CD4-positive, alpha-beta T cell treated with Interleukin-10 for 1 hour (primary cell): ENCODE measurements at regions not wholly inside any gene's neighbourhood (a gene's known extent, or its start where the extent isn't known, plus 50 kb on each side); places are given as distances from the start of the nearest gene placed in this dataset.

Experiments used
- DNase-seq: peaks from one replicate; pipeline ENCODE4 v3.0.0-alpha.2; 2020

DNA sequence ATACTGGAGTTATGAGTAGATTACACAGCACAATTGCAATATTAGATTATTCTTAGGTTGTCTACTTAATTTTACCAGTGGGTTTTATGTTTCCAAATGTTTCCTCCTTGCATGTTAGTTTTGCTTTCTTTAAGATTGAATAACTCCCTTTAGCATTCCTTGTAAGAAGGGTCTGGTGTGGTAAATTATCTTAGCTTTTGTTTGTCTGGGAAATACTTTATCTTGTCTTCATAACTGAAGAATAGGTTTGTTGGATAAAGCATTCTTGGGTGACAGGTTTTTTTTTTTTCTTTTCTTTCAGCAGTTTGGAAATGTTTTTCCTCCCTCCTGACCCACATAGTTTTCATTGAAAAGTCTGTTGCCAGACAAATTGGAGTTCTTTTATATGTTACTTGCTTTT, 531.1 kb downstream of the ANXA1 start:
- DNase-seq, result no peak

DNA sequence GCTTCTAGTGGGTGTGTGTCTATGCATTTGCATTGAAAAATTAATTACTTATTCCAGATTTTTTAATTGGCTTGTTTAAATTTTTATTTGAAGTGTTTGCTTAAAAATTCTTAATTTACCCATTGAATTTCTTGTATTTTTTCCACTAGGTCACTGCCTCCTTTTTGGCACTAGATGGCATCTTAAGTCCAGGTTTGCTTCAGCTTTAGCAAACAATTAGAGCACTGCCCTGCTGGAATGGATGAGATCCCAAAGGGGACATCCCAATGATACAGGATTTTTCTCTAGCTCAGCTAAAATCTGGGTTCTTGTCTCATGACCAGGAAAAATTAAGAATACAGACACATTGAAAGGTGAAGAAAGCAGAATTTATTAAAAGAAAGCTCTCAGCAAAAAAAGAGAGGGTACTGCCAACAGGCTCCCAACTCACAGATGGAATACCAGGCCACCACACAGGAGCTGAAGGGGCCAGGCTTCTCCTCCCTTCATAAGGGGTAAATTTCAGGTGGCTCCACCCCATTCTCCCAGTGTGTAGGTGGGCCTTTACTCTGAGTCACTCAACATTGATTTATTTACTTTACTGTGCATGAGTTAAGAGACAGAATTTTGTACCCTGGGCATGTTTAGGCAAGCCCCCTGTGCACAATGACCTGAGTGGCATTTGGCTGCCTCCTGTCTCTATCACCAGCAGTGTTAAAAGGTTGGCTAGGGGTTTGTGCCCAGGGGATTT, 532.4 kb downstream of the ANXA1 start:
- no peak for DNase-seq

DNA sequence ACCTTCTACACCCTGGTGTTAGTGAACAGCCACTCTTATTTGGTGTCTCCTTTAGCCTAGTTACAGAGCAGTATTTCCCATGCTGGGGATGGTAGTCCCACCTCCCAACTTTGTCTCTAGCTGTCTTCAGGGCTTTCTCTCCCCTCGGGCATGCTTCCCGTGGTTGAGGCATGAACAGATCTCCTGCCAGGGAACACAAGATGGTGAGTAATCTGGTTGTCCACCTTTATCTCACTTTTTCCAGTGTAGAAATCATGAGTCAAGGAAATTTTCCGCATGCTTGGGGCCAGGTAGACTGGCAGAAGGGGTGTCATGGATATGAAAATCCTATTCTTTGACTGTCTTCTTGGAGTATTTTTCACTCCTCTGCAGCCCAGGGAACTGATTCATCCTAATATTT, 532.9 kb downstream of the ANXA1 start:
- DNase-seq, result no peak

DNA sequence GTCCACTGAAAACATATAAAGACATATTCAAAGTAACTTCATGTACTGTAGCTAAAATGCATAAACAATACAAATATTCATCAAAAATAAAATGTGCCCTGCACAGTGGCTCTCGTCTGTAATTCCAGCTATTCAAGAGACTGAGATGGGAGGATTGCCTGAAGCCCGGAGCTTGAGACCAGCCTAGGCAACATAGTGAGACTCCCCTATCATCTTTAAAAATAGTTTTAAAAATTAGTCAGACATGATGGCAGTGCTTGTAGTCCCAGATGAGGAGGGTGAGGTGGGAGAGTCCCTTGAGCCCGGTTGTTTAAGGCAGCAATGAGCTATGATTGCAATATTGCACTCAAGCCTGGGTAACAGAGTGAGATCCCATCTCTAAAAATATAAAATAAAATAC, 534.1 kb downstream of the ANXA1 start:
- no peak for DNase-seq

DNA sequence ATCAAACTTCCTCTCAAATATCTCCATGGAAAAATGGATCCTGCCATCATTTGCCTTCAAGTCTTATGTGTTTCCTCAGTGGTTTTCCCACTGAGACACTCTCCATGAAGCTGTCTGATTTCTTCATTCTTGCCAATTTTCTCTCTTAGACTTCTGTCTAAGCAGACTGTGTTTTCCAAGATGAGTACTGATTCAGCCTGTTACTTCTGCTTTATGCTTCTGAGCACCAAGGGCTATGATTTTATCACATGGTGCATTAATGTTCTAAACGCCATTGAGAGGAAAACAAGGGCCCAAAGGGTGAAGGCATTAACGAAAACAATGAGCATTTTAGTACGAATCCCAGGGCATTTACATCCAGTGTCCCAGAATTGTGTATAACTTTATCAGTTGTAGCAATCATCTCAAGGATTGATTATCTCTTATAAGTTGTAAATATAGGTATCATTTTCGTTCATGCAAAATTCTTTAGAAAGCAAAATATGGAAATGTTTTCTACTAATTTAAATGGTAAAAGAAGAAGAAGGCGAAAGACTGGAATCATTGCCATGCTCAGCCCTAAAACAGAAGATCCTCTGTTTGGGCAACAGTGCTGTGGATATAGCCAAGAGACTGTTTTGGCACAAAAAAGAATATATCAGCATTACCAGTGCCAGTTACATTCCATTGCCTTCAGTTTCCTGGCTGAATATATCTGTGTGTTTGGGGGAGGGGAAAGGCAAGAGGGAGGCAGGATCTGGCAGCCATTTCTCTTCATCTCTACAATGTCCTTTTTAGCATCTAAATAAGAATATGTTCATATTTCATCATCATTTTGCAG, 537.6 kb downstream of the ANXA1 start:
- DNase-seq, result no peak

DNA sequence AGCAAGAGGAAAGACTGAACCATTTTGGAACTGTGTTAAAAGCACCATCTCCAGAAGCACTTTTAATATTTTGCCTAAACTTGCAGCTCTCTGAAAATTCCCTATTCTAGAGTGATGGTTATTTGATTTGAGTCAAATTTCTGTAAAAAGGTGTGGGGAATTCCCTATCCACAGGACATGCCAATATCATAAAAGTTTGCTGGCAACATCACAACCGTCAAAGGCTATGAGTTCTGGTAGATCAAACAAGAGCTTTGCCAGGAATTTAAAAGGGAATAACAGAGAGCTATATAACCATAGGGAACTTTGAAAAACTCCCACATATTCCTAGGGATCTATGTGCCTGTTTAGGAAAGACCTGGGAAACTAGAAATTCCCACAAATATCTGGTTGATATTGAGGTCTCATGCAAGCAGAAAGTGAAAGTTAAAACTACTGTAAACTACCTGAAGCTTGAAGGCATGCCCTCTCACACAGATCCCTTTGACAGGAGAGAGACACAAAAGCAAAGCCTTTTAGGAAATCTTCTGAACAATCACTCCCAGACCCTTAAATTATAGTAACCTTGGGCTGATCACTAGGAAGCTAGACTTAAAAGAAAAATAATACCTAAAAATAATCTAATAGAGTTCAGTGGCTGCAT, 549.9 kb downstream of the ANXA1 start:
- no peak for DNase-seq

DNA sequence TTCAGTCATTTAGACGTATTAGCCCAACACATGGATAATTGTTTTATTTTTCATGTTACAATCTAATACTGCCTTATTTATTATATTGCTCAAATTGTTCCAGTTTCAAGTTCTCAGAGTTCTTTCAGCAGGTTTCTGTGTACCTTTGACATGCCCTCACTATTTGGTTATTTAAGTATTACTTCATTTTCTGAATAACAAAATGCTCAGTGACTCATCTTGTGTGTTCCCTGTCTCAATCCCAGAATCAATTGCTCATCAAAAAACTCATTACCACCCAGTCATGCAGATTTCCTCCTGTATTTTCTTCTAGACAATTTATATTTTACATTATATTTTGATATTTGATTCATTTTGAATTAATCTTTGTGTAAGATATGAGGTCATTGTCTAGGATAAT, 562.6 kb downstream of the ANXA1 start:
- DNase-seq, result no peak

DNA sequence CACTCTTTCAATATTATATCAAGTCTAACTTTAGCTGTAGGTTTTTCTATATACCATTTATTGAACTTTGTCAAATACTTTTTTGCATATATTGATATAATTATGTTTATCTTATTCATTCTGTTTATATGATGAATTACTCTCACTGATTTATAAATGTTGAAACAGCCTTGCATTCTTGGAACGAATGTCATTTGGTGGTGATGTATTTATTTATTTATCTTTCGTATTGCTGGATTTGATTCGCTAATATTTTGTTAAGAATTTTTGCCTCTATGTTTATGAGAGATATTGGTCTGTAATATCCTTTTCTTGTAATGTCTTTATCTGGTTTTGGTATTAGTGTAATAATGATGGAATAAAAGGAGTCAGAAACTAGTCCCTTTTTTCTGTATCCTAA, 563.9 kb downstream of the ANXA1 start:
- no peak for DNase-seq

DNA sequence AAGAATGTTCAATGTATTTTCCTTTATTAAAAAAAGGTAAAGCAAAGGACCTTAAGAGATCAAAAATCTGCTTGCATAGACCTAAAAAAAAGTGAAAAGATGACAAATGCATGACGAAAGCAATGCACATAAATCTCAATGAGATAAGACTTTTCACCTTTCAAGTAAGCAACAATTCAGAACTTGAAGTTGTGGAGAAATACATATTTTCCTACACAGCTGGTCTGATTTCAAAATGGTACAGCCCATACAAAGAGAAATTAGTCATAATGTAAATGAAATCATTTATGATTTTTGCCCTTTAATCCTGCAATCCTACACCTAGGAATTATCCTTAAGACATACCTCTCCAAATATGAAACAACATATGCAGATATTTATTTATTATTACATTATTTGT, 568.0 kb downstream of the ANXA1 start:
- DNase-seq, result no peak

DNA sequence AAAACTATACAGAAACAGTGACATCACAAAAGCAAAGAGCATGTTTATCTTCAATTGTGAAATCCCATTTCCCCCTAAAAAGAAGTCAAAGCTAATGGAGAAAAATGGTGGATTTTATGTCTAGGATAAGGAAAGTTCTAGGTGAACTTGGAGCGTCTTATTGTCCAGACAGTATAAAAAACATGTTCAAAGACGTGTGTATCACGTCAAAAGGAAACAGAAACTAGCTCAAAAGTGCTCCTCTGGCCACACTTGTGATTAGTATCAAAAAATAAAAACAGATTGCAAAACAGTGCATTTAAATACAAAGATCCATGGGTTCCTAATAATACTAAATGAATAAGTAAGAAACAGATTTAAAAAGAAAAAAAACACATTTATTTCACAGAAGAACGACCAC, 568.9 kb downstream of the ANXA1 start:
- DNase-seq, result no peak

DNA sequence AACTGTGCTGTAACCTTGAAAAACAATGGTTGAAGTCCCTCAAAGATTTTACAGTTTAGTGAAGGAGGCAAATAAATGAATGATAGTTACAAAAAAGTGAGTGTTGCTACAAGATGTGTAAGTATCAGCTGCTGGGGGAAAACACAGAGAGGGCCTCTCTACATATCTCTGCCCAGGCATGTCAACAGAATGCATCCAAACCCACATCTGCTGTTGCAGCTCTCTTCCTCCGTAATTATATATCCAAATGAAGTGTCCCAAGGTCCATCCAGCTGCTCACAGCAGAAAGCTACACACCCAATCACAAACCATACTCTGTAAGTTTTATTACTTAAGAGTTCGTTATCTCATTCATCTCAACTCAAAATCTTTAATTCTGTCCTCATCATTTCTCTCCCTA, 584.6 kb downstream of the ANXA1 start:
- no peak for DNase-seq

DNA sequence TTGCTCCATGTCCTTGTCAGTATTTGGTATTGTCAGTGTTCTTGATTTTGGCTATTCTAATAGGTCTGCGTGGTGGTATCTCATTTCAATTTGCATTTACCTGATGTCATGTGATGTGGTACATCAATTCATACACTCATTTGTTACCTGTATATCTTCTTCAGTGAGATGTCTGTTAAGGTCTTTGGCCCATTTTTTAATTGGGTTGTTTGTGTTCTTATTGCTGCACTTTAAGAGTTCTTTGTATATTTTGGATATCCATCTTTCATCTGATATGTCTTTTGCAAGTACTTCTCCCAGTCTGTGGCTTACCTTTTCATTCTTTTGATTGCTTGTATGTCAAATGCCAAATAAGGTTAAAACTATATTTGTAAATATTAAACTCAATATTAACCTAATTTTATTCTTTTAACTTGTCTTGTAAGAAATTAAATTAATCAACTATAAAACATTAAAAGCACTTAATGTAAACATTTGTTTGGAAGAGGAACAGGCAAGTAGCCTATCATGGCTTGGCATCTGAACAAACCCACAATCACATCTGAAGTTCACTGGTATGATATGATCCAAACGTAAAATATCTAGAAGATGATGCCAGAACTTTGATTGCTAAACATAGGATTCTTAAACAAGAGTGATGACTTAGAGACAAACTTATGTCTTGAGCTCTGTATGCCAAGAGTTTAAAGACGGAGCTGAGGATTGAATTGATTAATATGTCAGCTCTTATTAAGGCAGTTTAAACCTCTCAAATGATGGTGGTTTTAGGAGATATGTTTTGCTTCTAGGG, 587.3 kb downstream of the ANXA1 start:
- DNase-seq, result no peak

DNA sequence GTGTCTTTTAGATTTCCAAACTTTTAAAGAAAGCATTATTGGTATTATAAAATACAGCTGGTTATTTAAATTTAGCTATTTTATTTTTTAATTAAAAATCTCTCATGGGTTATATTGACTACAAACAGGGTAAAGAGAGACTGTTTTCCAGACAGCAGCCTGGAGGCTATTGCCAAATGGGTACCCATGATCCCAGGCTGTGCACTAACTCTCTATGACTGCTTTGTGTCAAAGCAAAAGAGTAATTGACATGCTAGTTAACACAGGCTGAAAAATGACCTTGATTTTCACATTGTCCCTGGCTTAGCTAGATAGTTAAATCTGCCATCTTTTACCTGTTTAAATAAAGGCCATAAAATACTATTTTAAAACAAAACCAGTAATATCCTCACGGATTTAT, 589.7 kb downstream of the ANXA1 start:
- no peak for DNase-seq

DNA sequence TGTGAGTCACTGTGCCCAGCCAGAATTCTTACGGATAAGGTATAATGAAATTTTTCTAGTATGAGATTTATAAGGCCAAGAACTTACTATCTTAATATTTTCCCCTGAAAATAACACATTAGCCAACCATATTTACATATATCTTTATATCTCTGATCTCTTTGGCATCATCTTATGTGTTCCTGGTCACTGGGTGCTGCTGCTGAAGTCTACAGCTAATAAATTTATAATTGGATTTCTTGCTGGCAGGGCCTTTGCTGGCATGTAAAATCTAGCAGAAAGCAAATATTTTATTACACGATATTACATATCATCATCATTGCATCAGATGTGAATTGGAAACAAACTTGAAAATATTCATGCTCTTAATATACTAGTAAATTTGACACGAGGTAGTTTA, 590.7 kb downstream of the ANXA1 start:
- no peak for DNase-seq

DNA sequence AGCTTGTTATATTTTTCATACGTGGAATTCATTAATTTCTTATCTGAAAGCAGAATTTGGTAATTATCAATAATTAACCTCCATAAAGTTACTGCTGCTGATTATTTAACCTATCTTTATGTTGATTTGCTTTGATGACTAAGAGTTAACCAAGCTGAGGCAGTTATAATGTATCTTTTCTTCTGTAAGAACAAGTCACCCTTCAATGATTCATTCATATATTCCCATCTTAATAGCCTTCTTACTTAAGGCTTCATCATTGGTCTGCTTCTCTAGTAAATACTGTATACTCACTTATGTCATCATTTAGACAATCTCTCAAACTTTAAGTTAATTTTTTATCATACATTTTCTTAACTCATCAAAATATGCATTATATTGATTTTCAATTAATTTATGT, 592.2 kb downstream of the ANXA1 start:
- DNase-seq, result no peak

DNA sequence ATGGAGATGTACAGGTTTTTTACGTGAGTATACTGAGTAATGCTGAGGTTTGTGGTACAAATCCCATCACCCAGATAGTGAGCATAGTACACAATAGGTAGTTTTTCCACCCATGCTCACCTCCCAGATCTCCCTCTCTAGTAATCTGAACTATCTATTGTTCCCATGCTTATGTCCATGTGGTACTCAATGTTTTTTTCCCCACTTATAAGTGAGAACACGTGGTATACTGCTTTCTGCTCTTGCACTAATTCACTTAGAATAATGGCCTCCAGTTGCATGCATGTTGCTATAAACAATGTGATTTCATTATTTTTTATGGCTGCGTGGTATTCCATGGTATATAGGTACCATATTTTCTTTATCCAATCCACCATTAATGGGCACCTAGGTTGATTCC, 593.9 kb downstream of the ANXA1 start:
- no peak for DNase-seq

DNA sequence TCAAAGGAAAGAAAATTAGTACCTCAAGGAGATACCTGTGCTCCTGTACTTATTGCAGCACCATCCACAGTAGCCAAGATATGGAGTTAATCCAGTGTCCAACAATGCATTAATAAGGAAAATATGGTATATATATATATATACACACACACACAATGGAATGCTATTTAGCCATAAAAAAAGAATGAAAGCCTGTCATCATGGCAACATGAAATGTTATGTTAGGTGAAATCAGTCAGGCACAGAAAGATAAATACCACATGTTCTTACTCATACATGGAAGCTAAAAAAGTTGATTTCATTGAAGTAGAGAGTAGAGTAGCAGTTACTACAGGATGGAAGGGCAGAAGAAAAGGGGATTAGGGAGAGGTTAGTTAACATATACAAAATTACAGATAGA, 601.5 kb downstream of the ANXA1 start:
- no peak for DNase-seq

DNA sequence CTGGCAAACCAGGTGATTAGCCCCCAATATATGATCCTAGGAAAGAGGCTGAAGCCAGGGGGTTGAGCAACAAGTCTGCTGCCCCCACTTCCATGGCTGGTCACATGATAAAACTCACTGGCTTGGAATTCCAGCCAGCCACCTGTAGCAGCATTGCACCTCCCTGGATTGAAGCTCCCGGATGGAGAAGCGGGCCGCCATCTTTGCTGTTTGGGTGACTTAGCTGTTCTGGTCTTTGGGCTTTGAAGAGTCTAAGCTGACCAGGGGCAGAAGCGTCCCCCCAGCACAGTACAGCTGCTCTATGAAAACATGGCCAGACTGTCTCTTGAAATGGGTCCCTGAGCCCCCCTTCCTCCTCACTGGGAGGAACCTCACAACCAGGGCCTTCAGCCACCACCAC, 610.2 kb downstream of the ANXA1 start:
- DNase-seq, result no peak

DNA sequence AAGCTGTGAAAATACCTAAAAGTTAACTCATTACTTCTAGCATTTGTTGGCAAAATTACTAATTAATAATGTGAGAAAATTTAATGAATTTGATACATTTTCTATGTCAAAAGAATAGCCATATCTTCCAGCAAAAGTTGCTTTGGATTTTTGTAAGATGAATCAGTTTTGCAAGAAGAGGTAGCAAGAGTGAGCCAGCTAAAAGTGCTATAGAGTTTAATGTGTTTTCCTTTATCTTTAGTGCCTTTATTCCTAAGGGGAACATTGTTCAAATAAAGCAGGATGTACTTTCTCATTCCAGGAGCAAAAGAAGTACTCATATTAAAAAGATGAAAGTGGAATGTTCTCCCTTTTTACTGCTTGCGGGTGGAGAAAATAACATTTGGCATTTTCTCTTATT, 622.2 kb downstream of the ANXA1 start:
- no peak for DNase-seq

DNA sequence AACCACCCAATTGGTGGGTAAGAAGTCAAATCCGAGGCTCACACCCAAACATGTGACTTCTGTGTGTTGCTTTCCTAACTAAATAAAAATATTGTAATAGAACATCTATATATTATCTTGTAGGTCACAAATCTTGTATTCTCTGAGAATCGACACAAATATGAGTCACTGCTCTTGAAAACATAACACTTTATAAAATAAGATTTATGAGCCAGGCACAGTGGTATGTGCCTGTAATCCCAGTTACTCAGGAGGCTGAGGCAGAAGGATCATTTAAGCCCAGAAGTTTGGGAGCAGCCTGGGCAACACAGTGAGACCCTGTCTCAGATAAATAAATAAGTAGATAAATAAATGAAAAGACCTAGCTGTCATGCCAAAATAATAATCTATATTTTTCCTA, 624.1 kb downstream of the ANXA1 start:
- DNase-seq, result no peak

DNA sequence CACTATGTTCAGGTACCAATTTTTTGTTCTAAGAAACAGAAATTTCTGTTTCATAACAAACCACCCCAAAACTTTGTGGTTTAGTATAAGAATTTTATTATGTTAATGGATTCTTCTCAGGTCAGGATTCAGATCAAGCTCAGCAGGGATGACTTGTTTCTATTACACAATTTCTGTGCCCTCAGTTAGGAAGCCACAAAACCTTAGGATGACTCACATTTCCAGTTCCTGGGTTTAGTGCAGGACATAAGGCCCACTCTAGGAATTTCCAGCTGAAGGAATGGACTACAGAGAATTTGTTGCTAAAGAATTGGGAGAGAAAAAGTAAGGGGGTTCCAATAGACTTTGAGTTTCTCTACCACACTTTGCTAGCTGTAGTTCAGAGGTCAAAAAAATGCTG, 629.3 kb downstream of the ANXA1 start:
- no peak for DNase-seq

DNA sequence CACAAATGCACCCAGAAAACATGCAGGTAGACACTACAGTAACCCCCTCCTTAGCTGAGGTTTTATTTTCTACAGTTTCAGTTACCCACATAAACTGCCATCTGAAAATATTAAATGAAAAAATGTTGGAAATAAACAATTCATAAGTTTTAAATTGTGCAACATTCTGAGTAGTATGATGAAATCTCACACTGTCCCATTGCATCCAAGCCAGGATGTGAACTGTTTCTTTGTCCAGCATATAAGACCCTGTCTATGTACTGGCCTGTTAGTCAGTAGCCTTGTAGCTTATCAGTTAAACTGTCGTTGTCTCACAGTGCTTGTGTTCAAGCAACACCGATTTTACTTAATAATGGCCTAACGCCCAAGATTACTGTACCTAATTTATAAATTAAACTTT, 630.5 kb downstream of the ANXA1 start:
- DNase-seq, result no peak

DNA sequence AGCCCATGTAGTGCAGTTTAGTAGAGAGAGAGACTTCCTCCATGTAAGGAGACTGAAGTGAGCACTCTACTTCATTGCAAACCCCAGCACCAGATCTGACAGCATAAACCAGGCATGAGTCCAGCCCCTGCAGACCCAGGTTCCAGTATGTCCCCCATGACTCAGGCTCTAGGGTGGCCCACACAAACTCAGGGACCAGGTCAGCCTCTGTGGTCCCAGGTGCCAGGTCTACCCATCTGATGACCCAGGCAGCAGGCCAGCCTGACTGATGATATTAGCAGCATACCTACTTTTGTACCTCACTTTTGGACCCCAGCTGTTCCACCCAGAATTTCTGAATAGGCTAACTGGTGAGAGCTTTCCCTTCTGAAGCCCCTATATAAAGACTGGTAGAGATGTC, 647.8 kb downstream of the ANXA1 start:
- DNase-seq, result no peak
